NOMO-1 treated with dmso at 0.1 percent for 144 hours (cell line): ENCODE measurements at regions not wholly inside any gene's neighbourhood (a gene's known extent, or its start where the extent isn't known, plus 50 kb on each side); places are given as distances from the start of the nearest gene placed in this dataset.

Experiments
- DNase-seq: peaks from one replicate; lab custom pipeline; 2025; ENCODE audit not compliant: unreplicated experiment; lab: John Stamatoyannopoulos, UW

DNA sequence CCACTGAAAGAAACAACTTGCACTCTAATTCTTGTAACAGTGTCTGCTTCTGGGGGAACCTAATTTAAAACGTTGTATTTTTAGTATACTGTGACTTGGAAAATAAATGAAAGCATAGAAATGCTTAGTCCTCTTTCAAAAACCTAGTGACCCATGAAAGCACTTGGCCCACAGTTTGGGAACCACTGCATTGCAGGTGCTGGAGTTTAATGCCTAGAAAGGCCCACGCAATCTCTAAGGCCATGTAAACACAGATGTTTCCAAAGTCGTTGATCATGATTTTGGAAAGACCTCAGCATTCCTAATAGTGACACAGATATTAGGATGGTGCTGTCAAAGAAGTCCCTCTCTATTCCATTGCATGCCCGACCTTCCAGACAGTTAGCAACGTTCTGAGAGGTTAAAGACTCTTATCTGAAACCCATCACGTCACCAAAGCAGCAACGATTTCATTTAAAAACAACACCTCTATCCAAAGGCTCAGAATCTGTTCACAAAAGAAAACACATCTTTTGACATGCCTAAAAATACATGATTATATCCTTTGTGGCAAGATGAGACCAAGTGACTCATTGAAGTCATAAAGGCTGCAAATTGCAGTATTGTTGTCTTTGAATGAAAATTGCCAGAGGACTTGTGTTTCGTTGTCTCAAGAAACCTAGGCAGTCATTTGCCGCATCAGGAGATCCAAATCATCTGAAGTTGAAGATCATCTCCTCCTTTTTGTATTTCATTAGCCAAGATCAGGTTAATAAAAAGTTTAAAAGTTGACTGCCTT is 328.0 kb upstream of the ZNF507 start:
- DNase-seq = no peak

DNA sequence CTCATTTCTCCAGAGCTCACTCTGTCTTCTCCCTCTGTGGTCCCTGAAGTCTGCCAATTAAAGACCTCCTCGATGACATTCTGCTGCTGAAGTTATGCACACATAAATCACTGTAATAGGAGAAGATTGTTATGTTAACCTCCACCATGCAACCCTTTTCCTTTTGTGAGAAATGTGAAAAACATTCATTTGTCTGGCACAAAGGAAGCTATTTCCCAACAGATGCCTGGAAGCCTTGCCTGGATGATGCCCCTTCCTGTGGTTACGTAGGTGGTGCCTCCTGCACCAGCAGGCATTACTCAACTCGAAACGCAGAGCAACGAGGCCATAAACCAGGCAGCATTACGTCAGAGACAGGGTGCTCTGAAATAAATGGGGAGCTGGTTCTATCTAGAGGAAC is 327.4 kb upstream of the ZNF507 start:
- no peak for DNase-seq

DNA sequence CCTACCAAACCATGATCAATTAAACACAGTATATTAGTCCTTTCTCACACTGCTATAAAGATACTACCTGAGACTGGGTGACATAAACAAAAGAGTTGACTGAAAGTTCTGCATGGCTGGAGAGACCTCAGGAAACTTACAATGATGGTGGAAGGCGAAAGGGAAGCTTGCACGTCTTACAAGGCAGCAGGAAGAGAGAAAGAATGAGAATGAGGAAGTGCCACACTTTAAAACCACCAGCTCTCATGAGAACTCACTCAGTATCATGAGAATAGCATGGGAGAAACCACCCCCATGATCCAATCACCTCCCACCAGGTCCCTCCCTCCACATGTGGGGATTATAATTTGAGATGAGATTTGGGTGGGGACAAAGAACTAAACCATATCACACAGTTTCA is 324.9 kb upstream of the ZNF507 start:
- no peak for DNase-seq

DNA sequence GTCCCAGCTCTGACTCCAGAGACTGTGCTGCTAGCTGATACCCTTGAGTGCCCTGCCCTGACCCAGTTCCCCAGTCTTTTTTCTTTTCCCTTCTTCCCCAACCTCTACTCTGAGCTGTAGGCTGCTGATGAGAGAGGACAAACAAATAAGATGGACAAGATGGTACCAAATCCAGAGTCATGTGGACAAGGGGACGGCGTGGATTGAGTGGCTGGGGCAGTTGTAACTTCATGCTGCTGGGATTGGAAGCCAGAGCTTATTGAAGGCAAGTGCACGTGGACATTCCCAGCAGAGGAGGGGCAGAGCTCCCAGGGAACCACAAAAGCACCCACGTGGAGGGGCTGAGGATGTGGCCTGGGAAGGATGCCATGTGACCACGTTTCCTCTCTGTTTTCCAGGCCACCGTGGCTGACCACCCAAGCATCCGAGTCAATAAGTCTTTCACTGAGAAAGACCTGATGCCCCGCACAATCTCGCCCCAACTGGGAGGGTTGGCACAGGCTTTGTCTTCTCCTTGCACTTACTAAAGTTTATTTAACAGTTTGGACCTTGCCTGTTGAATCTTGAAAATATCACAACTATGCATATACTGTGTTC is 323.3 kb upstream of the ZNF507 start:
- DNase-seq = no peak

DNA sequence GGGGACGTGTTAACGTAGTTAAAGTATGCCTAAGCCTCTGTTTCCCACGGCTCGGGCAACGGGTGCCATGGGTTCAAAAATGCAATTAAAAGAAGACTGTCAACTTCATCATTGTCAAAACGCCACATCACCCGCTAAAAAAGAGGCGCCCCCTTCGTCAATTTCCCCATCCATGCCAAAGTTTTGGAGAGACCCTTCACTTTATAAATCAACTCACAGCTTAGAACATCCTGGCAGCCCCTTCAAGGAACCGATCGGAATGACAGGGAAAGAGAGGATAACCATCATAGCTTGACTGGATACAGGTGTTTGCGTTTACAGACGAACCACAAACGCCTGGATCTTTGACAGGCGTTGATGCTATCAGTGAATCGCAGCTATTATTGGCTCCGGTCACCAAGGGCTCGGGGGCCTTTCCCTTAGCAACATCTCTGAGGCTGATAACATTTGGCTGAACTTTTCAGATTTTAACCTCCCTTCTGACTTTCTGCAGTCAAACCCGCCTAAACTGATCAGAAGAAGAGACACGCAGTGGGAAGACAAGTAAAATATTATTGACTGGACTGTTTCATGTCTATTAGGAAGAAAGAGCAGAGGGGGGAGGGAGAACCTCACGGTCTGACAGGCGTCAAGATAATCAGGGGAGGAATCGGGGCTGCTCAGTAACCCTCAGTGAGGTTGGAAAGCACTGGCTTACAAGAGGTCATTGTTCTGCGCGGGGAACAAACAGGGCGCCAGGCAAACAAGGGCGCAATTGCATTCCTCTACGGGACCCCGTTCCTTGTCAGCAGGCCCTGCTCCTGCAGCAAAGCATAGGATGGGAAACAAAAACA is 322.5 kb upstream of the ZNF507 start:
- DNase-seq = no peak

DNA sequence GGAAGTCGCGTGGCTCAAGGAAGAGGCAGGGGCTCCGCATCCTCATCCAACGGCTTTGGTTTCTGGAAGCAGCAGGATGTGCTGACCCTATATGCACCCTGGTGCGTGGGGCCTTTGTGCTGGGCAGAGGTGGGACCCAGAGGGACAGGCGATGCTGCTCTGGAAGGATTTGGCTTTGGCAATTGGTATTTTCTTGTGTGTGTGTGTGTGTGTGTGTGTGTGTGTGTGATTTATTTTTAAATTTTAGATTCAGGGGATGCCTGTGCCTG is 321.9 kb upstream of the ZNF507 start:
- DNase-seq = no peak

DNA sequence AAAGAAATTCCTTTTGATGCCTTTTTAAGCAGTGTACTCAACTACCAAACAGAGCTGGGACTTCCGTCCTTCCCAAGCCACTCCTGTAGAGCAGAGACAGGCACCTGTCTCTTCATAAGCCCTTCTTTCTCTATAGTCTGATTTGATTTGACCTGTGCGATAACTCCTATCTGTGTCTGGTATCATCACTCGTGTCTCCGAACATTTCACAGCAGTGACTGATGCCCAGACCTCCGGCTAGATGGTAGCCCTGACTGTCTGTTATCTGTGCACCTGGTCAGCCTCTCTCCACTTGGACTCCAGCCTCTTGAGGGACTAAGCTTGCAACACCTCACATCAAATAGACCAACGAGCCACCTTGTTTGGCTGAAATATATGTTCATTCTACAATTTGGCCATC is 316.2 kb upstream of the ZNF507 start:
- DNase-seq = no peak

DNA sequence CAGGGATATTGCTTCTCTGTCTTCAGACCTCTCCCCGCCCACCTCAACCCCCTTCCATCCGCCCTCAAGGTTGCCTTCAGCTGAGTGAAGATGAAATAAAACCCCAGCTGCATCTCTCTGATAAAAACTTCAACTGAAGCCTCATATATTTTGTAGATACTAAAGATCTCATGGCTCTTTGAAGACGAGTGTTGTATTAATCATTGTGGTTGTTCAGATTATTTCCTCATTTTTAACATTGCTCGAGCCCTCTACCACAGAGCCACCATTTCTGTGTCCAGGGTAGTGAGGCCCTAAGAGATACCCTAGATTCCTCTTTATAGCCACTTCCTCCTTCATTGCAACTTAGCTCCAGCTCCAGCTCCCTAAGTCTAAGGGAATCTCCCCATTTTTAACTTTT is 312.8 kb upstream of the ZNF507 start:
- no peak for DNase-seq

DNA sequence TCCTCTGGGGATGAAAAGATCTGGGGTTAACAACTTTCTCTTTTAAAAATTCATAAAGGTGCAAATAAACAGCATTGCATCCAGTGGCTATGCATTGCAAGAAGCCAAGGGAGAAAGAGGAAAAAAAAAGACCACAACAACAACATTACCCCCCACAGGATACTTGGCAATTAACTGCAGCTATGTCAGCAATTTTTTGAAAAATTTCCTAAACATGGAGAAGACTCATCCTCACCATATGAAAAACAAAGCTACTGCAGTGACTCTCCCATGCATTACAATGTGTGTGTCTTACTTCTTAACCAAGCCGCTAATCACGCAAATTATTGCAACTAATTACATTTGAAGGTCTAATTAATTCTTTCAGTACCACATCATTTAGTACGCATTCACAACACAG is 309.8 kb upstream of the ZNF507 start:
- DNase-seq = no peak

DNA sequence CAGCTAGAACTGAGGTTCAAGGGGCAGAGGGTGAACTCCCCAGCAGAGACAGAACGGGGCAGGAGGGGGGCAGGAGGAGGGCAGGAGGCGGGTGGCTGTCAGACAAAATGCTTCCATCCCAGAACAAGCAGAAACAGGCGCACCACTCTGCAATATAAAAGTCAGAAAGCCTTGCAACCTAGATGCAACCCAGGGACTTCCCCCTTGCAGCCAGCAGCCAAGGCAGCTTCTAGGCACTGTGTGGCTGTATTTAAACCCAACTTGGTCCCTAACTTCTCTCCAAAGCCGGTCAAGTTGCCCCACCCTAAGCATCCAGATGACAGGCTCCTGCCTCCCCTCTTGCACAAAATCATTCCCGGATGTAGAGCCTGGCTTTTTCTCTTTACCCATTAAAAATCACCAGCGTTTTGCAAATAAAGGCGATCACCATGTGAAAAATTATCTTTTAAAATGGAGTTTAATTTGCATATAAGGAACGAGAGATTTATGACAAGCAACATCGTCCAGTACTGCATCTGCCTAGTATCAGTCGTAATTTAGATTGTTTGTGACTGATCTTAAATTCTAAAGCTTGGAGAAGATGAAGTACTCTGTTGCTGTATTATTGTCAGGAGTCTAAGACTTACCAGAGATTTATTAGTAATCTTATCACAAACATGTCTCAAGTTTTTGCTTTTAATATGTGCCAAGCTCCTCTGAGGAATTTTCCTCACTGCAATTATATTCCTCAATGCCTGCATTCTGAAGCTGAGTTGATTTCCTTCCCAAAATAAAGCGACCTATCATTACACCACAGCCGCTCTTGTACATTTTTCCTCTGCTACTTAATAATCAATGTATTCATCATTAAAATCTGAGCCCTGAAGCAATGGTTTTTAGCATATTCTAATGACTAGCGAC is 307.1 kb upstream of the ZNF507 start:
- no peak for DNase-seq

DNA sequence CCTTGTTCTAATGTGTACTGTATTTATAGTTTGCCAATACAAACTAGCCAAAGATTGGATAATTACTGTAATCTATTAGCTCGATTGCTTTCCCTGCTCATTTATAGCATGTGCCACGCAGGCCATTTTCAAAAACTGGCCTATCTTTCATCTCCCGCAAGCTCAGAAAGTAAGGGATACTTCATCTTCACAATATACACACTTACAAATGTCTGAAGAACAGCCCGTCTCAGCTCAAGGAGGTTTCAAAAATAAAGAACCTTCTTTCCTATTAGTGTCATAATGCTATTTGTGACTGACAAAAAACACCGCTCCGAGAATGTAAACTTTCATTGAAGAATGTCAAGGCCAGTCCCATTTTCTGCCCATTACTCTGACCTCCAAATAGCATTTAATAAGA is 306.4 kb upstream of the ZNF507 start:
- DNase-seq = no peak

DNA sequence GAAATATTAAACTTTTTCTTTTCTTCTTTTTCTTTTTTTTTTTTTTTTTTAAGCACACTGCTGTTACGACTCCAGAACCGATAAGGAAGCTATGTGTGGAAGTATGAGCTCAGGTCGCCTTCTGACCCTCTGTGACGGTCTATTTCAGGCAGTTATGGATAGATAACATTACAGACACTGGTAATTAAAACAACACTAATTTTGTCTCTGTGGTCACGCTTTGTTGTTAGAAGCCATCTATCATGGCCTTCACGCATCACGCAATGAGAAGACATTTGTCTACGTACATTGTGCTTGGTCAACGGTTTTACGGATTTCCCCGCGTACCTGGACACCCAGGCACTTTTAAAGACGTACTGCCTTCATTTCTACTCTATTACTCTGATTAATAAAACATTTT is 306.0 kb upstream of the ZNF507 start:
- no peak for DNase-seq

DNA sequence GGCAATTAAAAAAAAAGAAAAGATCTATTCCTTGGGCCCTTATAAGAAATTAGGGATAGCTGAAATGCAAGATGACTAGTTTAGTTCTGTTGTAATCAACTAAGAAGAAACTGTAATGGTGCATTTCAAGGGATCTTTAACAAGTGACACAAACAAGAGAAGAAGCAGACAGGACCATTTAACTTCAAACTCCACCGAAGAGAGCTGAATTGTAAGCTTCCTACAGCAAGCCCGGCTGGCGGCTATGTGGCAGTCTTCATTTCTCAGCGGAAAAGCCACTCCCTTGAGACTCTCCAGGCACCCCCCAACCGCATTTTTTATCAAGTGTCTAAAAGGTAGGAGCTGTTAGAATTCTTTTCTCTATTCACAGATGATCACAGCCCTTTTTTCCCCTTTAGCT is 305.2 kb upstream of the ZNF507 start:
- DNase-seq = no peak

DNA sequence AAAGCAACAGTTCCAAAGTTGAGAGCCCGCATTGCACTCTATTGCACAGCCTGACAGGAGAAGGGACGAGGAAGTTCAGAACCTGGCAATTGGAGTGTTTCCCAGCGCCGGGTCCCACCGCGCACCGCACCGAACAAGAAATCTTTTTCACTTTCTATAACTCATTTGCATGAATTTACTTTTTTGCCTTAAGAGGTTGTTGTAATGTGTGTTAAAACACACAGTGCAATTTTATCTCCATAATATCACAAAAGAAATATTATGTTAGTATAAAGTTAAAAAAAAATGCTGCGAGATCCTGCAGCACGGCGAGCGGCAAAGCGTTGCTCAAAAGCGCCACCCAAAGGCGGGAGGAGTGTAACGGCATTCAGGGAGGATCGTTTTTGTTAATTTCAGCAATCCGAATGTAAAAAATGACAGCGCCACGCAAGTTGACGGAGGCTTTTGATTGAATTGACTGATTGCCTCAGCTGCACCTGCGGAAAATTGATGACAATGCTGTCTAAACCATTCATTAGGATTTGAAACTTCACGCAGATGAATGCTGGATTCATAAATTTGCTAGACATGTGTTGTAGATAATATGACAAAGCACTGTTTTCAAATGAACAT is 303.6 kb upstream of the ZNF507 start:
- no peak for DNase-seq

DNA sequence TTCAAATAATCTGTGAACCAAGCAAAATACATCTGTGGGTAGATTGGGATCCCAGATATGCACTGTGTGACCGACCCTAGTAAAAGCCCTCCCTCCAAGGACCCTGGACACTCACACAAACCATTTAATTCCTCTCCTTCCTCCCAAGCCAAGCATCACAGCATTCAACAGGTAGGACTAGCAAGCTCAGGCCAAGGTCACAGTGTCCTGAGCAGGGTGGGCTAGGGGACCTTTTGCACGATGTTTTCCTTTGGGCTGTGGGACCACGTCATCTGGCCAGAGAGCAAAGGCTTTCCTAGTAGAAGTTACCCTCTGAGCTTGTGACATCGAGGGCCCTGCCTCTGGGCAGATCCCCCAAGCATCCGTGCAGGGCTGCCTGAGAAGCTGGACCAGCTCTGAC is 297.6 kb upstream of the ZNF507 start:
- DNase-seq = no peak

DNA sequence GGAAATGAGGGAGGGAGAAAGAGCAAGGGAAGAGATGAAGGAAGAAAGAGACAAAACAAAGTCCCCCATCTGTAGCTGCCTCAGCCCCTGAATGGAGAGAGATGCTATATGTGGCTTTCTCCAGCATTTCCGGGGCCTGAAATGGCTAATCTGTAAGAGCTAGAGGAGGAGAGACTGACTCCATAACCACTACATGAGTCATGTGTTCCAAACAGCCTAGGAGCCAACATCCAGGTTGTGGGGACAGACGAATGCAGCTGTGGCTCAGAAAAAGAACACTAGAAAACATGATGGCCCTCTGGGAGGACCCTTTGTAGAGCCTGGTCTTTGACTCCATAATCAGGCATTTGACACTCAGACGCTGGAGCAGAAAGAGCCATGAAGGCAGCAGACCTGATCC is 292.0 kb upstream of the ZNF507 start:
- no peak for DNase-seq

DNA sequence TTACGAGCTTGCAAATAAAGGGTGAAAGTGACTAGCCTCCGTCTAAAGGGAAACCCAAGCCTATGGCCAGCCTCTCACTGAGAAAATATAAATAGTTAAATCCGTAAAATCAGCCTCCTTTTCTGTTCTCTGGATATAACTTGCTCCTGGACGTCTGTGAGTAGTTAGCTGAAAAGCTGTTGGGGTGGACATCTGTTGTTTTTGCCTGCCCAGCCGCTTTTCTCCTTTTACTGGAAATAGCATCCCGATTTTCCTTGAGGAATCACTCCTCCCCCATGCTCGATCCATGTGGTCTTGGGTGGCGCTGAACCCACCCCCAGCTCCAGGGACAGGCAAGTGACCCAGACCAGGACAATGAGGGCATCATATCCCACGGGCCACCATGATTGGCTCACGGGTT is 291.5 kb upstream of the ZNF507 start:
- no peak for DNase-seq

DNA sequence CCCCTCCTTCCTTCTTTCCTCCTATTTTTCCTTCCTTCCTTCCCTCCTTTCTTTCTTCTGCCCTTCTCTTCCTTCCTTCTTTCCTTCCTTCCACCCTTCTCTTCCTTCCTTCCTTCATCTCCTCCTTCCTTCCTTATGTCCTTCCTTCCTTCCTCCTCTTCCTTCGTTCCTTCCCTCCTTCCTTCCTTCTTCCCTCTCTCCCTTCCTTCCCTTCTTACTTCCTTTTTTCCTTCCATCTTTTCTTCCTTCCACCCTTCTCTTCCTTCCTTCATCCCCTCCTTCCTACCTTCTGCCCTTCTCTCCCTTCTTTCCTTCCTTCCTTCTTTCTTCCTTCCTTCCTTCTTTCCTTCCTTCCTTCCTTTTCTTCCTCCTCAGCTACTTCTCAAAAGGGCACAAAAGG is 287.3 kb upstream of the ZNF507 start:
- no peak for DNase-seq

DNA sequence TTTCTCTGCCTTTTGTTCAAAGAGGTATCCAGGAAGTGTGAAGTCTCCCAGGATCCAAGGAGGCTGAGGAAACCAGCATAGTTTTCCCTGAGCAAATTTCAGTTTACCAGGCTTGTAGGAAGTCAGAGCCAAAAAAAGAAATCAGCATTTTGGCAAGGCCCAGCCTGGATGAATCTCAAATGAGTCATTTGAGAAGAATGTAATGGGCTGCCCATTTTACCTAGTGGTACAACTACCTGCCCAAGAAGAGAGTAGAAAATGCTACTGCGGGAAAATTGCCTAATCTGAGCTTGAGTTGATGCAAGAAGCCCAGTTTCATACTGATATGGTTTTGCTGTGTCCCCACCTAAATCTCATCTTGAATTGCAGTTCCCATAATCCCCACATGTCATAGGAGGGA is 284.1 kb upstream of the ZNF507 start:
- DNase-seq = no peak

DNA sequence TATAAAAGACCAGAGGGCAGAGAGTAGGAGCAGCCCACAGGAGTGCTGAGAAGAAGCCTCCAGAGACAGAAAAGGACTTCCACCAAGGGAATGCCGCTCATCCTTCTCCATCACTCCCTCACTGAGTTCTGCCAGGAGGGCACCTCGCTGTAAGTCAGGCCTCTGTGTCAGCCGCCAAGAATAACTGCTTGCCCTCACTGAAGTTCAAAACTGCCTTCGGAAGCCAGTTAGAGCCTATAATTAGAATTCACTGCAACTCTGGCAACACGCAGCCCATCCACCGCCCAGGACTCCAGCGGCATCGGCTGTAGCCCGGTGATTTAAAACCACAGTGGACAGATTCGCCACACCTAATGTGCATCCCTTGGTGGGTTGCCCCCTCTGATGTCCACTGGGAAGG is 281.8 kb upstream of the ZNF507 start:
- no peak for DNase-seq

DNA sequence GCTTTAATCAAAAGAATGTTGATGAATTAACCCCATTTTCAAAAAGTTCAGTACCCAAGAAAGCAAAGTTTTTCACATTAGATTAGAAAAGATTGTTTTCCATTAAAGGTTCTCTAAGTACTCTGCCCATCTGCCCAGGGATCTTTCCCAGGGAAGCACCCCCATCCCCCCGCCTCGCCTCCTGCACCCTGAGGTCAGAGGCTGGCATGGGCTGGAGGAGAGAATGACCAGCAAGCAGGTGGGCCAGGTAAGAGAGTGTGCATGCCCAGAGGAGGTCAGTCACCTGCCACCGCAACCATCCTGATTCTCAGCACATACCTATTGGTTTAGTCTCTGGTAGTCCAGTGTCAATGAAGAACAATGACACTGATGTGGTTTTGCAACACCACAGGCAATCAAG is 279.4 kb upstream of the ZNF507 start:
- no peak for DNase-seq
